A673 (cell line): ENCODE measurements at regions not wholly inside any gene's neighbourhood (a gene's known extent, or its start where the extent isn't known, plus 50 kb on each side); places are given as distances from the start of the nearest gene placed in this dataset.

Experiments
- BruUV-seq: library from RNA; stranded (reverse); fragments of 400-500 nt; replicated peaks from 2 replicates; lab custom pipeline; 2021; lab: Mats Ljungman, UMichigan
- CTCF ChIA-PET: fragments of 300-600 bp; sonication (Branson Sonifier 250); formaldehyde crosslinking; loops from one replicate; lab custom pipeline; 2022; ENCODE audit warnings: antibody characterized with exemption; lab: Charles Lee
- POLR2A ChIA-PET: fragments of 300-600 bp; sonication (Branson Sonifier 250); formaldehyde crosslinking; loops from one replicate; lab custom pipeline; 2022; ENCODE audit warnings: antibody characterized with exemption; ENCODE audit not compliant: low non-redundant PET; lab: Charles Lee
- DNase-seq: peaks from one replicate; pipeline ENCODE4 v3.0.0-alpha.2; 2015; ENCODE audit warnings: low spot score
- H3K27ac ChIP-seq: fragments of 200-600 bp; sonication (generic); 2 replicates; pipeline ENCODE4 v1.5.1; 2016; ENCODE audit warnings: mixed run types, low read depth, mild to moderate bottlenecking, mixed read lengths, antibody characterized with exemption, low read length; ENCODE audit not compliant: poor library complexity, severe bottlenecking
- H3K27me3 ChIP-seq: fragments of 200-600 bp; sonication (generic); replicated peaks from 2 replicates; pipeline ENCODE4 v1.6.1; 2017; ENCODE audit warnings: mixed run types, low read depth, mild to moderate bottlenecking, mixed read lengths, antibody characterized with exemption, low read length; ENCODE audit not compliant: insufficient read depth, poor library complexity
- H3K36me3 ChIP-seq: fragments of 200-600 bp; sonication (generic); 2 replicates; pipeline ENCODE4 v1.6.1; 2016; ENCODE audit warnings: mixed run types, mild to moderate bottlenecking, mixed read lengths, antibody characterized with exemption, low read length; ENCODE audit not compliant: insufficient read depth, poor library complexity, severe bottlenecking
- H3K4me1 ChIP-seq: fragments of 200-600 bp; sonication (generic); 2 replicates; pipeline ENCODE4 v1.6.1; 2017; ENCODE audit warnings: mixed run types, mild to moderate bottlenecking, mixed read lengths, antibody characterized with exemption, low read length; ENCODE audit not compliant: insufficient read depth, poor library complexity, severe bottlenecking
- H3K4me3 ChIP-seq: fragments of 200-600 bp; sonication (generic); 2 replicates; pipeline ENCODE4 v1.5.1; 2016; ENCODE audit warnings: low read depth, mixed run types, mild to moderate bottlenecking, mixed read lengths, low read length; ENCODE audit not compliant: poor library complexity, severe bottlenecking
- H3K9me3 ChIP-seq: fragments of 200-600 bp; sonication (generic); 2 replicates; pipeline ENCODE4 v1.6.1; 2016; ENCODE audit warnings: mixed run types, low read depth, mild to moderate bottlenecking, mixed read lengths, antibody characterized with exemption, low read length; ENCODE audit not compliant: poor library complexity, severe bottlenecking
- EZH2 ChIP-seq: fragments of 200-600 bp; sonication (generic); IDR thresholded peaks from 2 replicates; pipeline ENCODE4 v1.6.1; 2017; ENCODE audit warnings: borderline replicate concordance, low read depth, mild to moderate bottlenecking, mixed read lengths, antibody characterized with exemption, low read length; ENCODE audit not compliant: poor library complexity, severe bottlenecking
- intact Hi-C: fragments of 100-400 bp; cut with micrococcal nuclease; formaldehyde crosslinking; loops from one replicate; pipeline ENCODE4 v1.10.0; 2022; ENCODE audit not compliant: unreplicated experiment
- TF ChIP-seq, protein P1 (sequence below): fragments of 300-800, 200-600 bp; sonication (generic); conservative IDR thresholded peaks from 2 replicates; pipeline ENCODE4 v1.5.1; 2017; ENCODE audit warnings: low read depth, mild to moderate bottlenecking, antibody characterized with exemption, low read length, moderate library complexity, mixed read lengths

GRCh38 chr4:138085736-138086305 lies 156.3 kb downstream of the SLC7A11 start:
- H3K27ac ChIP-seq, result no peak overlapping the region
- intact Hi-C loops, result loop anchor here (10.0 kb wide), 1 partner anchor 961 kb away; no protein-coding TSS in a partner anchor
- H3K4me3 ChIP-seq, result no peak overlapping the region
- no peaks in the 10 kb centered on the region for H3K9me3 ChIP-seq
- BruUV-seq, result no TSS peak
- POLR2A ChIA-PET, result no interaction called here
- no peak for TF ChIP-seq EZH2
- TF ChIP-seq, protein P1, sequence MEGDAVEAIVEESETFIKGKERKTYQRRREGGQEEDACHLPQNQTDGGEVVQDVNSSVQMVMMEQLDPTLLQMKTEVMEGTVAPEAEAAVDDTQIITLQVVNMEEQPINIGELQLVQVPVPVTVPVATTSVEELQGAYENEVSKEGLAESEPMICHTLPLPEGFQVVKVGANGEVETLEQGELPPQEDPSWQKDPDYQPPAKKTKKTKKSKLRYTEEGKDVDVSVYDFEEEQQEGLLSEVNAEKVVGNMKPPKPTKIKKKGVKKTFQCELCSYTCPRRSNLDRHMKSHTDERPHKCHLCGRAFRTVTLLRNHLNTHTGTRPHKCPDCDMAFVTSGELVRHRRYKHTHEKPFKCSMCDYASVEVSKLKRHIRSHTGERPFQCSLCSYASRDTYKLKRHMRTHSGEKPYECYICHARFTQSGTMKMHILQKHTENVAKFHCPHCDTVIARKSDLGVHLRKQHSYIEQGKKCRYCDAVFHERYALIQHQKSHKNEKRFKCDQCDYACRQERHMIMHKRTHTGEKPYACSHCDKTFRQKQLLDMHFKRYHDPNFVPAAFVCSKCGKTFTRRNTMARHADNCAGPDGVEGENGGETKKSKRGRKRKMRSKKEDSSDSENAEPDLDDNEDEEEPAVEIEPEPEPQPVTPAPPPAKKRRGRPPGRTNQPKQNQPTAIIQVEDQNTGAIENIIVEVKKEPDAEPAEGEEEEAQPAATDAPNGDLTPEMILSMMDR, result no peak
- CTCF ChIA-PET, result no interaction called here
- no peaks in the 10 kb centered on the region for H3K36me3 ChIP-seq
- DNase-seq, result no peak
- no peaks in the 10 kb centered on the region for H3K27me3 ChIP-seq
- H3K4me1 ChIP-seq, result peaks cover 11% of the 10 kb centered on the region

DNA sequence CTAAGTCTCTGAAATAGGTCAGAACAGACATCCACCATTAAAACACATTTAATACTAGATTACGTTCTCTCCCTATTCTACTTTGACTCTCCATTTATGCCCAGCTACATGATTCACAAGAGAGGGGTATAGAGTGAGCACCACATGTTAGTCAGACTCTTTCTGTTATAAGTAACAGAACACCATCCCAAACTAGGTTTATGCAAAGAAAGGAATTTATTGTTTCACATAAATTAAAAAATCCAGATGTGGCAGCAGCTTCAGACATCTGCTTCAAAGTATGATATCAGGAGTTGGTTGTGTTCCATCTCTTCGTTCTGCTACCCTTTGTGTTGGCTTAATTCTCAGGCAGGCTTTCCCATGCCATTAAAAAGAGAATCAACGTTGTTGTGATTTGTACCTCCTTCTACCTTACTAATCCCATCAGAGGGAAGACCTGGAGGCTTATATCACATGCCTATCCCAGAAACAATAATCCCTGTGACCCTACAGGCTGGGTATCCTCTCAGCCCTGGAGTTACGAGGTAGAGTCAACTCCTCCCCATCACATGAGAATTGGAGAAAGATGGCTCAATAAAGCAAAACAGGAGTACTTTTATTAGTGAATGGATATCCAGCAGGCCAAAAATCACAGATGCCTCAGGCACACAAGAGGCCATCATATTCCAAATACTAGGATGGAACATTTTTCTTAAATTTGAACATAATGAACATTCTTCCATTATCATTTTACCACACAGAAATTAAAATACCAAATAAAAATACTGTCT lies 163.2 kb downstream of the SLC7A11 start:
- Histone ChIP-seq H3K27me3 (no peaks in the 10 kb centered on the region), H3K9me3 (no peaks in the 10 kb centered on the region), H3K27ac (no peak overlapping the region), H3K4me3 (no peak overlapping the region), H3K4me1 (peaks cover 5% of the 10 kb centered on the region), H3K36me3 (no peaks in the 10 kb centered on the region)
- intact Hi-C loops, result no loop called here
- DNase-seq, result no peak
- no TSS peak for BruUV-seq
- ChIA-PET CTCF (no interaction called here), POLR2A (no interaction called here)
- TF ChIP-seq EZH2, result no peak
- TF ChIP-seq, protein P1, result no peak

GRCh38 chr4:138078253-138078652 lies 163.9 kb downstream of the SLC7A11 start:
- DNase-seq, result no peak
- POLR2A ChIA-PET, result no interaction called here
- Histone ChIP-seq H3K27me3 (no peaks in the 10 kb centered on the region), H3K4me3 (no peak overlapping the region), H3K9me3 (no peaks in the 10 kb centered on the region), H3K36me3 (no peaks in the 10 kb centered on the region), H3K27ac (no peak overlapping the region), H3K4me1 (peaks cover 5% of the 10 kb centered on the region)
- CTCF ChIA-PET, result no interaction called here
- intact Hi-C loops, result no loop called here
- BruUV-seq, result no TSS peak
- TF ChIP-seq, protein P1, result no peak
- TF ChIP-seq EZH2, result no peak
